Tibial artery (tissue), 4 donors: ENCODE measurements at regions not wholly inside any gene's neighbourhood (a gene's known extent, or its start where the extent isn't known, plus 50 kb on each side); places are given as distances from the start of the nearest gene placed in this dataset.

Source experiments
- DNase-seq, 2 donors: peaks; one replicate each; pipeline ENCODE4 v3.0.0-alpha.2; 2019
- H3K27ac ChIP-seq, 2 donors: fragments of 200-600 bp; sonication (generic) in 1 of 2; 1 replicate in 1 of 2; 2 replicates in 1 of 2; pipeline ENCODE4 v1.5.1; 2018 to 2019; ENCODE audit warnings: mild to moderate bottlenecking in 1 of 2
- H3K27me3 ChIP-seq, 2 donors: fragments of 200-600 bp; sonication (generic) in 1 of 2; one replicate each; pipeline versions ENCODE4 v1.5.1 to v1.6.0; 2016 to 2019
- H3K36me3 ChIP-seq, 3 donors: fragments of 200-600 bp; sonication (generic) in 2 of 3; one replicate each; pipeline ENCODE4 v1.5.1; 2016 to 2019; ENCODE audit warnings: mild to moderate bottlenecking in 2 of 3
- H3K4me1 ChIP-seq, 4 donors: fragments of 200-600 bp; sonication (generic) in 2 of 4; 1 replicate in 3 of 4; 2 replicates in 1 of 4; pipeline ENCODE4 v1.5.1; 2016 to 2019
- H3K4me3 ChIP-seq, 2 donors: fragments of 200-600 bp; sonication (generic) in 1 of 2; 1 replicate in 1 of 2; 2 replicates in 1 of 2; pipeline ENCODE4 v1.5.1; 2018 to 2019; ENCODE audit warnings: mild to moderate bottlenecking in 2 of 2
- H3K9me3 ChIP-seq, 3 donors: fragments of 200-600 bp; sonication (generic) in 1 of 3; one replicate each; pipeline ENCODE4 v1.5.1; 2016 to 2019
- CTCF ChIP-seq, 2 experiments: fragments of 200-600 bp in 1 of 2; fragments of 450-650 bp in 1 of 2; IDR thresholded peaks; one replicate each; pipeline ENCODE4 v1.5.1; 2017 to 2019; ENCODE audit warnings: antibody characterized with exemption in 2 of 2, mild to moderate bottlenecking in 1 of 2, moderate library complexity in 1 of 2
- intact Hi-C: fragments of 100-400 bp; cut with DNase I; formaldehyde crosslinking; loops from one replicate; pipeline ENCODE4 v1.15.0; 2023; ENCODE audit warnings: low total_unique reads

- intact Hi-C loops, result no loop called here
- H3K27ac ChIP-seq, result no peak overlapping the region
- no peaks in the 10 kb centered on the region for H3K9me3 ChIP-seq
Measured at GRCh38 chr7:84277628-84278224, 83.1 kb upstream of the SEMA3A start.

GRCh38 chr7:84274029-84274638 lies 79.5 kb upstream of the SEMA3A start:
- H3K9me3 ChIP-seq, result no peaks in the 10 kb centered on the region
- no peaks in the 10 kb centered on the region for H3K36me3 ChIP-seq
- intact Hi-C loops, result no loop called here
- DNase-seq, result no peak
- no peak overlapping the region for H3K27ac ChIP-seq
- no peak for TF ChIP-seq CTCF (IDR thresholded peaks at IDR 0.05)
- no peak overlapping the region for H3K4me3 ChIP-seq
- H3K27me3 ChIP-seq, result no peaks in the 10 kb centered on the region
- no peaks in the 10 kb centered on the region for H3K4me1 ChIP-seq

More at GRCh38 chr7:84277628-84278224, 83.1 kb upstream of the SEMA3A start:
- no peak for TF ChIP-seq CTCF (IDR thresholded peaks at IDR 0.05)
- H3K4me3 ChIP-seq, result no peak overlapping the region
- DNase-seq, result no peak
- no peaks in the 10 kb centered on the region for H3K27me3 ChIP-seq
- no peaks in the 10 kb centered on the region for H3K36me3 ChIP-seq
- no peaks in the 10 kb centered on the region for H3K4me1 ChIP-seq

GRCh38 chr7:84271543-84271942 lies 77.0 kb upstream of the SEMA3A start:
- no peaks in the 10 kb centered on the region for H3K36me3 ChIP-seq
- no peaks in the 10 kb centered on the region for H3K27me3 ChIP-seq
- DNase-seq, result no peak
- intact Hi-C loops, result no loop called here
- H3K9me3 ChIP-seq, result no peaks in the 10 kb centered on the region
- H3K4me3 ChIP-seq, result no peak overlapping the region
- TF ChIP-seq CTCF (IDR thresholded peaks at IDR 0.05), result no peak
- H3K27ac ChIP-seq, result no peak overlapping the region
- H3K4me1 ChIP-seq, result no peaks in the 10 kb centered on the region

- intact Hi-C loops, result no loop called here
- no peak overlapping the region for H3K27ac ChIP-seq
- H3K36me3 ChIP-seq, result no peaks in the 10 kb centered on the region
Measured at GRCh38 chr7:84264396-84264795, 69.8 kb upstream of the SEMA3A start.

GRCh38 chr7:84263106-84263505 lies 68.5 kb upstream of the SEMA3A start:
- Histone ChIP-seq H3K36me3 (no peaks in the 10 kb centered on the region), H3K27ac (no peak overlapping the region), H3K9me3 (no peaks in the 10 kb centered on the region), H3K4me3 (no peak overlapping the region), H3K4me1 (no peaks in the 10 kb centered on the region), H3K27me3 (no peaks in the 10 kb centered on the region)
- no peak for DNase-seq
- TF ChIP-seq CTCF (IDR thresholded peaks at IDR 0.05), result no peak
- intact Hi-C loops, result no loop called here

More at GRCh38 chr7:84264396-84264795, 69.8 kb upstream of the SEMA3A start:
- Histone ChIP-seq H3K27me3 (no peaks in the 10 kb centered on the region), H3K9me3 (no peaks in the 10 kb centered on the region), H3K4me1 (no peaks in the 10 kb centered on the region), H3K4me3 (no peak overlapping the region)
- no peak for DNase-seq
- no peak for TF ChIP-seq CTCF (IDR thresholded peaks at IDR 0.05)
